Adrenal gland (tissue), 9 donors: ENCODE measurements at regions not wholly inside any gene's neighbourhood (a gene's known extent, or its start where the extent isn't known, plus 50 kb on each side); places are given as distances from the start of the nearest gene placed in this dataset.

ENCODE experiments used
- DNase-seq, 7 donors: peaks; one replicate each; pipeline ENCODE4 v3.0.0-alpha.2; 2019 to 2020
- H3K27ac ChIP-seq, 5 donors: fragments of 200-600 bp; sonication (generic) in 4 of 5; 1 replicate in 3 of 5; 2 replicates in 2 of 5; pipeline versions ENCODE4 v1.5.1 to v1.8.0; 2016 to 2020; ENCODE audit warnings: mild to moderate bottlenecking in 1 of 5
- H3K27me3 ChIP-seq: fragments of 200-600 bp; 2 replicates; pipeline ENCODE4 v1.8.0; 2021
- H3K36me3 ChIP-seq, 2 donors: fragments of 200-600 bp; replicated peaks in 1 of 2; 1 replicate in 1 of 2; 2 replicates in 1 of 2; pipeline versions ENCODE4 v1.5.1 to v1.8.0; 2018 to 2022
- H3K4me1 ChIP-seq, 2 donors: fragments of 200-600 bp; replicated peaks in 1 of 2; 1 replicate in 1 of 2; 2 replicates in 1 of 2; pipeline versions ENCODE4 v1.5.1 to v1.8.0; 2018 to 2021
- H3K4me3 ChIP-seq, 4 donors: fragments of 200-600 bp; sonication (generic) in 3 of 4; one replicate each; pipeline ENCODE4 v1.5.1; 2016 to 2018
- H3K9me3 ChIP-seq, 3 donors: fragments of 200-600 bp; sonication (generic) in 1 of 3; replicated peaks in 1 of 3; 1 replicate in 2 of 3; 2 replicates in 1 of 3; pipeline versions ENCODE4 v1.5.1 to v1.8.0; 2016 to 2021
- CTCF ChIP-seq, 6 experiments: fragments of 450-650 bp in 4 of 6; fragments of 200-600 bp in 2 of 6; sonication (generic) in 1 of 6; IDR thresholded peaks; 1 replicate in 5 of 6; 2 replicates in 1 of 6; pipeline versions ENCODE4 v1.5.1 to v1.8.0; 2016 to 2021; ENCODE audit warnings: antibody characterized with exemption in 6 of 6, mild to moderate bottlenecking in 2 of 6, moderate library complexity in 1 of 6
- POLR2A ChIP-seq, 2 donors: fragments of 450-650 bp; IDR thresholded peaks; one replicate each; pipeline ENCODE4 v1.6.1; 2017; ENCODE audit warnings: antibody characterized with exemption in 2 of 2, mild to moderate bottlenecking in 2 of 2, moderate library complexity in 1 of 2
- WGBS, 4 donors: extraction: QIAGEN DNeasy Blood & Tissue Kit in 2 of 4; methylation state at CpG; one replicate each; pipeline versions ENCODE4 v1.1.5 to v1.1.7; 2013 to 2017; 5-methylcytosine and 5-hydroxymethylcytosine counted together
- intact Hi-C, 2 donors: fragments of 100-400 bp; cut with DNase I; formaldehyde crosslinking; loops; one replicate each; pipeline versions ENCODE4 v1.14.1 to v1.15.0; 2022 to 2023
- donor health status: healthy with polysubstance abuse.
- donor health status: Bipolar disorder and iron deficiency.
- donor health status: DM: yes; HTN: yes; CAD: no.
- donor health status: DM: no; HTN: no; CAD: no.
- donor health status: DM: no; HTN: no; CAD: no.

DNA sequence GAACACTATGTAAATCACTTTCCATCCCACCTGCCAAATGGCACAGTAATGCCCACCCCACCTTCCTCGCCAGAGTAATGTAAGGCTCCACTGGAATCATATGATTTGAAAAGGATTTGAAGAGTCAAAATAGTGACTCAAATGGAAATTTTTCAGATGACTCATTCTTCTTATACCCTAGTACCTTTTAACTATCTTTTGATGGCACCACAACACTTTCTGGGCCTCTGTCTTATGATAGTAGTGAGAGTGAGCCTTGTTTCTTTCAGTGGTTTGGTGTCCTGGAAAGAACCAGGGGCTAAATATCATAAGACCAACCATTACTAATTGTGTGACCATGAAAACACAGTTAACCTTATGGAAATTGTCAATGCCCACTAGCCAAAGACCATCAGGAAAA lies 235.4 kb upstream of the SLC14A2 start:
- Histone ChIP-seq H3K27me3 (no peaks in the 10 kb centered on the region), H3K4me3 (no peak overlapping the region), H3K4me1 (no peaks in the 10 kb centered on the region), H3K27ac (no peak overlapping the region), H3K36me3 (no peaks in the 10 kb centered on the region), H3K9me3 (no peaks in the 10 kb centered on the region)
- TF ChIP-seq CTCF (IDR thresholded peaks at IDR 0.05) (no peak), POLR2A (IDR thresholded peaks at IDR 0.05) (no peak)
- no peak for DNase-seq
- intact Hi-C loops, result no loop called here
- 91 to 100% (median 94%) methylated on average over 1 of the region's 1 CpG for WGBS, 4 donors

GRCh38 chr18:45381282-45381681 lies 234.0 kb upstream of the SLC14A2 start:
- no peak for TF ChIP-seq CTCF (IDR thresholded peaks at IDR 0.05)
- TF ChIP-seq POLR2A (IDR thresholded peaks at IDR 0.05), result no peak
- no peaks in the 10 kb centered on the region for H3K9me3 ChIP-seq
- intact Hi-C loops, result no loop called here
- H3K27me3 ChIP-seq, result no peaks in the 10 kb centered on the region
- H3K4me1 ChIP-seq, result no peaks in the 10 kb centered on the region
- H3K4me3 ChIP-seq, result no peak overlapping the region
- H3K27ac ChIP-seq, result no peak overlapping the region
- 80 to 88% (median 85%) methylated on average over 1 of the region's 1 CpG for WGBS, 4 donors
- H3K36me3 ChIP-seq, result no peaks in the 10 kb centered on the region
- DNase-seq, result no peak

DNA sequence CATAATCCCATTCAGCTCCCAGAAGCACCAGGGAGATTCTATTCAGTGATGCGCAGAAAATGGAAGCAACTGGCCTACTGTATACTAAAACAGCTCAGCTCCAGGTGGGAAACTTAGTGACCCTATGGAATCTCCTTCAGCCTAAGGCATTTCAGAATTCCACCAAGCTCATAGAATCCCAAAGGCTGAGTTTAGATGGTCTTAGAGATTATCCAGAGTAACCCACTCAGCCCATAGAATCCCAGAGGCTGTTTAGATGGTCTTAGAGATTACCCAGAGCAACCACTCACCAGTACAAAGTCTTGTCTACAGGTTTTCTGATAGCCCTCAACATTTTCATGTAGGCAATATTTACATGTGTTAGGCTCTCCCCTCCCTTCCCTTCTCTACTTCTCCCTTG lies 232.0 kb upstream of the SLC14A2 start:
- no peak overlapping the region for H3K27ac ChIP-seq
- H3K36me3 ChIP-seq, result no peaks in the 10 kb centered on the region
- TF ChIP-seq POLR2A (IDR thresholded peaks at IDR 0.05) (no peak), CTCF (IDR thresholded peaks at IDR 0.05) (no peak)
- intact Hi-C loops, result no loop called here
- H3K9me3 ChIP-seq, result no peaks in the 10 kb centered on the region
- no peak for DNase-seq
- H3K4me3 ChIP-seq, result no peak overlapping the region
- no peaks in the 10 kb centered on the region for H3K27me3 ChIP-seq
- 73 to 100% (median 93%) methylated on average over 1 of the region's 1 CpG for WGBS, 4 donors
- no peaks in the 10 kb centered on the region for H3K4me1 ChIP-seq

- no peak for TF ChIP-seq POLR2A (IDR thresholded peaks at IDR 0.05)
- TF ChIP-seq CTCF (IDR thresholded peaks at IDR 0.05), result peak; percentile 33 to 79 (median 64)
- H3K4me3 ChIP-seq, result no peak overlapping the region
- H3K27ac ChIP-seq, result no peak overlapping the region
- DNase-seq, result peak; percentile 36 to 70 (median 43)
- WGBS, 4 donors, result 23 to 38% (median 25%) methylated on average over 2 to 4 of the region's 4 CpGs
- no peaks in the 10 kb centered on the region for H3K9me3 ChIP-seq
- no peaks in the 10 kb centered on the region for H3K36me3 ChIP-seq
- intact Hi-C loops, result no loop called here
- H3K27me3 ChIP-seq, result no peaks in the 10 kb centered on the region
- no peaks in the 10 kb centered on the region for H3K4me1 ChIP-seq
Observed at GRCh38 chr18:45384137-45384961, 230.9 kb upstream of the SLC14A2 start.
